ENCODE measurements at regions not wholly inside any gene's neighbourhood (a gene's known extent, or its start where the extent isn't known, plus 50 kb on each side); places are given as distances from the start of the nearest gene placed in this dataset.

GRCh38 chr6:141452354-141452686 lies 680.4 kb upstream of the GJE1 start:
- Histone ChIP-seq H3K9ac (ENCODE audit: extremely low read depth, low read length, poor library complexity, severe bottlenecking) (no peak overlapping the region), H3K4me1 (ENCODE audit: control insufficient read depth, insufficient read depth, low read length) (no peaks in the 10 kb centered on the region), H3K27me3 (ENCODE audit: control insufficient read depth, insufficient read depth, low read length, poor library complexity, severe bottlenecking) (no peaks in the 10 kb centered on the region), H3K4me3 (ENCODE audit: low read length) (no peak overlapping the region), H3K9me3 (ENCODE audit: control insufficient read depth, low read length) (no peaks in the 10 kb centered on the region), H3K36me3 (ENCODE audit: control insufficient read depth, insufficient read depth, low read length) (no peaks in the 10 kb centered on the region), H3K27ac (ENCODE audit: low read depth, low read length) (no peak overlapping the region)
- Mint-ChIP-seq H3K36me3 (ENCODE audit: low read depth) (no peaks in the 10 kb centered on the region), H3K4me3 (no peak overlapping the region), H3K9me3 (peaks cover 13% of the 10 kb centered on the region), H3K27ac (no peak overlapping the region), H3K27me3 (ENCODE audit: insufficient read depth) (no peaks in the 10 kb centered on the region), H3K4me1 (peaks cover 21% of the 10 kb centered on the region)
- peak; percentile 40 for DNase-seq
- no peak for TF ChIP-seq CTCF (conservative IDR thresholded peaks at IDR 0.05)

- Mint-ChIP-seq H3K36me3 (ENCODE audit: low read depth) (no peaks in the 10 kb centered on the region), H3K27me3 (ENCODE audit: insufficient read depth) (no peaks in the 10 kb centered on the region), H3K4me1 (peaks cover 21% of the 10 kb centered on the region), H3K9me3 (peaks cover 13% of the 10 kb centered on the region), H3K4me3 (no peak overlapping the region), H3K27ac (peak overlapping the region; percentile 56)
- no peak overlapping the region for H3K4me3 ChIP-seq (ENCODE audit: low read length)
- WGBS, 2 experiments (ENCODE audit: insufficient coverage in 1 of 2, insufficient read length in 1 of 2): 83% methylated on average over 1 of the region's 1 CpG; no CpG with 5 or more reads in 1 of the 2 experiments
- H3K27ac ChIP-seq (ENCODE audit: low read depth, low read length): no peak overlapping the region
- H3K9me3 ChIP-seq (ENCODE audit: control insufficient read depth, low read length): no peaks in the 10 kb centered on the region
- H3K36me3 ChIP-seq (ENCODE audit: control insufficient read depth, insufficient read depth, low read length): no peaks in the 10 kb centered on the region
- DNase-seq: no peak
- no peaks in the 10 kb centered on the region for H3K27me3 ChIP-seq (ENCODE audit: control insufficient read depth, insufficient read depth, low read length, poor library complexity, severe bottlenecking)
- no peaks in the 10 kb centered on the region for H3K4me1 ChIP-seq (ENCODE audit: control insufficient read depth, insufficient read depth, low read length)
- H3K9ac ChIP-seq (ENCODE audit: extremely low read depth, low read length, poor library complexity, severe bottlenecking): no peak overlapping the region
- TF ChIP-seq CTCF (conservative IDR thresholded peaks at IDR 0.05): no peak
These were observed 681.0 kb upstream of the GJE1 start for GRCh38 chr6:141451511-141452353.

GRCh38 chr6:141451181-141451510 lies 681.6 kb upstream of the GJE1 start:
- no peak for TF ChIP-seq CTCF (conservative IDR thresholded peaks at IDR 0.05)
- H3K4me1 Mint-ChIP-seq: peaks cover 22% of the 10 kb centered on the region
- no peaks in the 10 kb centered on the region for H3K27me3 ChIP-seq (ENCODE audit: control insufficient read depth, insufficient read depth, low read length, poor library complexity, severe bottlenecking)
- H3K27me3 Mint-ChIP-seq (ENCODE audit: insufficient read depth): no peaks in the 10 kb centered on the region
- DNase-seq: peak; percentile 40
- H3K4me3 ChIP-seq (ENCODE audit: low read length): no peak overlapping the region
- no peak overlapping the region for H3K4me3 Mint-ChIP-seq
- H3K36me3 ChIP-seq (ENCODE audit: control insufficient read depth, insufficient read depth, low read length): no peaks in the 10 kb centered on the region
- no peaks in the 10 kb centered on the region for H3K9me3 ChIP-seq (ENCODE audit: control insufficient read depth, low read length)
- H3K27ac ChIP-seq (ENCODE audit: low read depth, low read length): no peak overlapping the region
- no peak overlapping the region for H3K9ac ChIP-seq (ENCODE audit: extremely low read depth, low read length, poor library complexity, severe bottlenecking)
- H3K27ac Mint-ChIP-seq: no peak overlapping the region
- H3K36me3 Mint-ChIP-seq (ENCODE audit: low read depth): no peaks in the 10 kb centered on the region
- H3K9me3 Mint-ChIP-seq: peaks cover 13% of the 10 kb centered on the region
- no peaks in the 10 kb centered on the region for H3K4me1 ChIP-seq (ENCODE audit: control insufficient read depth, insufficient read depth, low read length)

Measured in endodermal cell (in vitro differentiated cells).